Keratinocyte (primary cell): ENCODE measurements at regions not wholly inside any gene's neighbourhood (a gene's known extent, or its start where the extent isn't known, plus 50 kb on each side); places are given as distances from the start of the nearest gene placed in this dataset.

Experiments used
- EZH2 ChIP-seq: IDR thresholded peaks from one replicate; pipeline ENCODE4 v1.6.1; 2012; ENCODE audit warnings: inconsistent platforms, mild to moderate bottlenecking, low read length, moderate library complexity
- TF ChIP-seq, protein P1 (sequence below), 3 experiments: IDR thresholded peaks in 1 of 3; conservative IDR thresholded peaks in 1 of 3; optimal IDR thresholded peaks in 1 of 3; 2 replicates in 2 of 3; 3 replicates in 1 of 3; pipeline versions ENCODE3 to v1.5.1; 2011; ENCODE audit warnings: low read length in 3 of 3, mild to moderate bottlenecking in 3 of 3, moderate library complexity in 2 of 3, control low read depth in 1 of 3, inconsistent platforms in 1 of 3; ENCODE audit not compliant: insufficient read depth in 2 of 3; ENCODE audit errors: extremely low read depth in 1 of 3

DNA sequence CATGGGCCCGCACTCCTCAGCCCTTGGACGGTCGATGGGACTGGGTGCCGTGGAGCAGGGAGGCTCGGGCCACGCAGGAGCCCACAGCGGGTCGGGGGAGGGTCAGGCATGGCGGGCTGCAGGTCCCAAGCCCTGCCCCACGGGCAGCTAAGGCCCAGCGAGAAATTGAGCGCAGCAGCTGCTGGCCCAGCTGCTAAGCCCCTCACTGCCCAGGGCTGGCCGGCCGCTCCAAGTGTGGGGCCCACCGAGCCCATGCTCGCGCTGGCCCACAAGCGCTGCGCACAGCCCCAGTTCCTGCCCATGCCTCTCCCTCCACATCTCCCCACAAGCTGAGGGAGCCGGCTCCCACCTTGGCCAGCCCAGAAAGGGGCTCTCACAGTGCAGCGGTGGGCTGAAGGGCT is 259.4 kb downstream of the VGLL3 start:
- TF ChIP-seq, protein P1, sequence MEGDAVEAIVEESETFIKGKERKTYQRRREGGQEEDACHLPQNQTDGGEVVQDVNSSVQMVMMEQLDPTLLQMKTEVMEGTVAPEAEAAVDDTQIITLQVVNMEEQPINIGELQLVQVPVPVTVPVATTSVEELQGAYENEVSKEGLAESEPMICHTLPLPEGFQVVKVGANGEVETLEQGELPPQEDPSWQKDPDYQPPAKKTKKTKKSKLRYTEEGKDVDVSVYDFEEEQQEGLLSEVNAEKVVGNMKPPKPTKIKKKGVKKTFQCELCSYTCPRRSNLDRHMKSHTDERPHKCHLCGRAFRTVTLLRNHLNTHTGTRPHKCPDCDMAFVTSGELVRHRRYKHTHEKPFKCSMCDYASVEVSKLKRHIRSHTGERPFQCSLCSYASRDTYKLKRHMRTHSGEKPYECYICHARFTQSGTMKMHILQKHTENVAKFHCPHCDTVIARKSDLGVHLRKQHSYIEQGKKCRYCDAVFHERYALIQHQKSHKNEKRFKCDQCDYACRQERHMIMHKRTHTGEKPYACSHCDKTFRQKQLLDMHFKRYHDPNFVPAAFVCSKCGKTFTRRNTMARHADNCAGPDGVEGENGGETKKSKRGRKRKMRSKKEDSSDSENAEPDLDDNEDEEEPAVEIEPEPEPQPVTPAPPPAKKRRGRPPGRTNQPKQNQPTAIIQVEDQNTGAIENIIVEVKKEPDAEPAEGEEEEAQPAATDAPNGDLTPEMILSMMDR (optimal IDR thresholded peaks at IDR 0.05 in 1 of 3, IDR thresholded peaks at IDR 0.05 in 1 of 3, conservative IDR thresholded peaks at IDR 0.05 in 1 of 3; ENCODE audit: extremely low read depth in 1 of 3, insufficient read depth in 2 of 3, low read length in 3 of 3) = no peak
- no peak for TF ChIP-seq EZH2
